GM18907 (cell line): ENCODE measurements at regions not wholly inside any gene's neighbourhood (a gene's known extent, or its start where the extent isn't known, plus 50 kb on each side); places are given as distances from the start of the nearest gene placed in this dataset.
"Not testable (repeated sequence)": the region's sequence is repeated elsewhere in the genome, so short reads cannot be mapped to it uniquely, and the experiment has no call there.

Experiments used
- ATAC-seq: cut with Tn5 transposase; IDR thresholded peaks from one replicate; pipeline ENCODE4 v1.9.1; 2021; ENCODE audit warnings: mild to moderate bottlenecking, moderate library complexity; ENCODE audit not compliant: unreplicated experiment

DNA sequence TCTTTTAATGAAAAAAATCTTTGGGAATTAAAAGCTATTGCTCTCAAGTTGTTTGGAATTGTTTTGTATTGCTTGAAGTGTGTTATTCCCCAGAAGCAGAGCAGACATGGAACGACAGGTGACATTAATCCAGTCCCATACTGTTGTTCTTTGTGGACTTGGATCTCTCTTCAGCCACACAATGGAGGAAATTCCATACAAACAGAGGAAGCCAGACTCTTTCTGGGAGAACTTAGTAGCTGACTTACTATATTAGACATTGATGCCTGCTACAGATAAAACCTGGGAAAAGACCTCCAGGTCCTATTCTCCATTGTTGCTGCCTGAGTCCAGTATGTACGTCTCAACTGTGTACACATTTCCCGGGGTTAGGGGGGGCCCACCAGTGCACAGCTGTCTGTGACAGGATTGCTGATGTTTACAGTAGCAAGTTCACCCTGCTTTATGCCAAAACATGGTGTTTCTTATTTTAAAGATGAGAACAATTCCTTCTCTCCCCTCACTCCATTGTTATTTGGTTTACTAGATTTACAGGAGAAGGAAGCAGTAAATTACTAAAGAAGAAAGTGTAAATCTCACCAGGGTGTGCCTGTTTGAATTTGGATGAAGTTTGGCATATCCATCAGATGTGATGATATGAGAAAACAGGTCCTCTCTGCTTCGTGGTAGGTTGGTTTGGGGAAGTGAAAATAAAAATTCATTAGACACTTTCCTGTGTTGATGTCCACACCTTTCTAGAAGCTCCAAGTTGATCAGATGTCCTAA lies 142.4 kb upstream of the RBBP8 start:
- no peak for ATAC-seq

DNA sequence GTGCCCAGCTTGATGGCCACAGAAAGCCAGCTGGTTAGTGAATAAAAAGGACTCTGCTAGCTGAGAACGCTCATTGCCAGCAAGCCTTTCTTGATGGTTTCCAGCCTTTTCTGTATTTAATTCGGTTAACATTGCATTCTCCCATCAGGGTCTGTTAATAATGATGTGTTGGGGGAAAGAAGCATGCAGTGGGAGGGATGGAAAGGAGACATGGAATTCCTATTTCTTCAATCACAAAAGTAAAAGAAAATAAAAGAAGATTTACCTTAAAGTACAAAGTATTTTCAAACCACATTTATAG lies 141.9 kb upstream of the RBBP8 start:
- ATAC-seq, result no peak

DNA sequence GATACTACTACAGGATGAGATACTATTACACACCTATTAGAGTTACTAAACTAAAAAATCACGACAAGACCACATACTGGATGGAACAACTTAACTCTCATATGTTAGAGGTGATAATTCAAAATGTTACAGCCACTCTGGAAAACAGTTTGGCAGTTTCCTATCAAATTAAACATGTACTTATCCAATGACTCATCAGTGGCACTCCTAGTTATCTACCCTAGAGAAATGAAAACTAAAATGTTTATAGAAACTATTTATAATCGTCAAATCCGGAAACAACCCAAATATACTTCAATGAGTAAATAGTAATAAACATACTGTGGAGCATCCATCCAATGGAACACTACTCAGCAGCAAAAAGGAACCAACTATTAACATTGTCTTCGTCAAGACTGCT lies 137.0 kb upstream of the RBBP8 start:
- ATAC-seq, result no peak

DNA sequence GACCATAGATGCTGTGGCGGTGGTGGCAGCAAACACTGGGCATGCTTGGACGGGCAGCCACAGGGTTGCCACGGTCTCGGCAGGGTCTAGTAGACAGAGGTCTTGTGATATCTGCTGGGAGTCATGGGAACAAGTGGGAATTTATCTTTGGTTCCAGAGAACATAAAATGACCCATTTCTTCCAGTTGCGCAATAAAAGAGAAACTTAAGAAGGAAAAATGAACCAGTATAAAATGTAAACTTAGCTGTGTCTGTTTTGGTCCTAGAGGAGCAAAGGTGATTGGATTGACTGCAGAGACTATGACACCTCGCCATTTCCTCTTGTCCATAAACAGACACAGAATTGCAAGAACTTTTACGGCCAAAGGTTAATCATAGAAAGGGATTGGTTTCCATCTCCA lies 132.6 kb upstream of the RBBP8 start:
- no peak for ATAC-seq

DNA sequence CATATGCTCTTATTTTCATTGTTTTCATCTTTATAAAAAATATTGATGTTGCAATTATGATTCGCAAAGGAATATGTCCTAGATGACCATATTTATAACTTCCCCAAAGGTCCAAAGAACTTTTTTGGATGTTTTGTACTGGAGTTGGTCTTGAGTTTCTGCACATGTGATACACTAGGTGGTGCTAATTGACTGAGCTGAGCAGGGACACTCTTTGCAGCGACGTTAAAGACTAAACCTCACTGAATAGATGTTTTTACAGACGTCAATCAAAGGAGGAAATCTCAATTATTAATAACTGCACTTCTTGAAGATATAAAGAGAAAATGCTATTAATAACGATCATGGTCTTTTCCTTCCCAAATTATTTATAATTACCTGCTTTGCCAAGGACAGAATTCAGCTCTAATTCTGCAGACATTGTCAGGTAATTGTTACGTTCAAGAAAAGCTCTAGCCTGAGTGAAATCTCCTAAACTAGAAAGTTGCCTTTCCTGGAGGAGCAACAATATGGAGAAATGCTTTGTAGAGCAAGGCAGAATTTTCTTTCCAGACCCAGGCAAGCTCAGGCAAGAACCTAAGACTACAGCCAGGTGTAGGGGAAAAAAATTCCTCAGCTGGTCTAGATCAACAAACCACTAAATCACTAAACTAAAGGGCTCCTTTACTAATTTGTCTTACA lies 119.3 kb upstream of the RBBP8 start:
- ATAC-seq, result peak; percentile 58

DNA sequence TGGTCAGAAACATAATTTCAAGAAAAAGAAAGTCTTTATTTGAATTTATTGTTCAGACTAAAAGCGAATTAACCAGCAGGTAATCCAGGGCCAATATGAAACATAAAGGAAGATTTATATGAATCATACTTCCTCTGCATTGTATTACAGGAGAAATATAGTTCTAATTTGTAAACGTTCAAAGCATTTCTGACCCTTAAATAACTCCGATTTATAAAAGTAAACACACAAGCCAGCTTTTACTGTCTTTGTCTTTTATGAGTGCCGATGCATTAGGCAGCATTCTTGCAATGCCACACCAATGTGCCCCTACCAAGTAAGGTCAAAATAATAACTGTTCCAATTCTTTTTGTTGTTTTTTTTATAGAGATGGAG lies 118.8 kb upstream of the RBBP8 start:
- ATAC-seq, result no peak

DNA sequence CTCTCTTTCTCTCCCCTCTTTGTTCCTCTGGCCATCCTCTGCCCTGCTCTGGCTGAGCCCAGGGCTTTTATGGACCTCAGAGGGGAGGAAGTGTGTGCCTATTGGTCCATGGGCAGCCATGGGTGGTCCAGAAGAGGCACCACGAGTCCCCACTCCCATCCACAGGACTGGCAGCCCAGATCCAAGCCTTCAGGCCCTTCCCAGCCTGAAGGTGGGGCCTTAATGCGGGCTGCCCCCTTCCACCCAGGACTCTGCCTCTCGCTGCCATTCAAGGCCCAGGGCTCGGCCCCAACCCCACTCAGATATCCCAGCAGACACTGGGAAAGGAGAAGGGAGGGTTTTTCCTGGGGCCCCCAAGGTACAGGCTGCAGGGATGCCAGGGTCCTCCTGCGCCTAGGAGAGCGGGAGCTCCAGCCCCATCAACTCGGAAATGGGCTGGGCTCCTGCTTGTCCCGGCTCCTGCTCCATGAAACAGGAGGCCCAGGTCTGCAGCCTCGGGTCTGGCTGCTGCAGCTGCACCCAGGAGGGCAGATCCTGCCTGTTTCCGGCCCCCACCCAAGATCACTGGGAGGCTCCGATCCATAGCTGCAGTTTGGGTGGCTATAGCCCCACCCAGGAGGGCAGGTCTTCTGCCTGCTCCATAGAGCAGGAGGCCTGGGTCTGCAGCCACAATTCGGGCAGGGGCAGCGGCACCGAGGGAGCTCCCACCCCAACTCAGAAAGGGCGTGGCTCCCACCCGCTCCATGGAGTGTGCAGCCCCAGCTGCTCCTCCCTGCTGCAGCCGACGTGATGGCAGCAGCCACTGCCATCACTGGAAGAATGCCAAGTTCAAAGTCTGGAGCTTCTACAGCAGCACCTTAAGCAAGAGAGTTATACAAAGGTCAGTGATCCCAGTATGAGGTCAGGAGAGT lies 116.6 kb upstream of the RBBP8 start:
- ATAC-seq, result no peak

DNA sequence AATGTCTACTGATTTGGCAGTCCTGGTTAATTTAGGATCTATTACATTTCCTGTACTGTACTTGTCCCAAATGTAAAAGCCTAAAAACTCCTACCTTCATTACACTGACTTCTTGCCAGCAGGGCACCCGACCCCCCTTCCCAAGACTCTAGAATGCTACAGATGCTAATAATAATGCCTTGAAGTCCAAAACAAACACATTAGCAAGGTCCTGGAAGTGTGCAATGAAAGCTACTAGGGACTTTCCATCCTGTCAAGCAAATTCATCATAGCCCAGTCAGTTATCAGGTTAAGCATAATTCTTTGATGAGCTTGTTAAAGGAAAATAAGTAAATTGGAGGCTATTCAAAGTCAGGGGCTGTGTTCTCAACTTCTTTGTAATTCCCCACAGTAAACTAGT lies 115.3 kb upstream of the RBBP8 start:
- no peak for ATAC-seq

DNA sequence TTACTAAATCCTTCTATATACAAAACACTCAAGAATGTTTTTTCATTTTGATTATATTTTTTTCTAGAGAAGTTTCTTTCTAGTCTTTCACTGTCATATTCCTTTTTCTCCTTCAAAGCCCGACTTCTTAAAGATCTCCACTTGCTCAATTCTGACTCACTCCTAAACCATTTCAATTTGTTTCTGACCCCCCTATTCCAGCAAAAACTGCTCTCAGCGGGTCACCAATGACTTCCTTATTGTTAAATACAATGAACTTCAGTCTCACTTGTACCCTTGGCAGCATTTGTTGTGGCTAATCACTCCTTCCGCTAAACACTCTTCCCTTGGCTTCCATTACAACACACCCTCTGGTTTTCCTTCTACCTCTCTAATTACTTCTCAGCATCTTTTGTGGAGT lies 111.1 kb upstream of the RBBP8 start:
- ATAC-seq, result no peak

DNA sequence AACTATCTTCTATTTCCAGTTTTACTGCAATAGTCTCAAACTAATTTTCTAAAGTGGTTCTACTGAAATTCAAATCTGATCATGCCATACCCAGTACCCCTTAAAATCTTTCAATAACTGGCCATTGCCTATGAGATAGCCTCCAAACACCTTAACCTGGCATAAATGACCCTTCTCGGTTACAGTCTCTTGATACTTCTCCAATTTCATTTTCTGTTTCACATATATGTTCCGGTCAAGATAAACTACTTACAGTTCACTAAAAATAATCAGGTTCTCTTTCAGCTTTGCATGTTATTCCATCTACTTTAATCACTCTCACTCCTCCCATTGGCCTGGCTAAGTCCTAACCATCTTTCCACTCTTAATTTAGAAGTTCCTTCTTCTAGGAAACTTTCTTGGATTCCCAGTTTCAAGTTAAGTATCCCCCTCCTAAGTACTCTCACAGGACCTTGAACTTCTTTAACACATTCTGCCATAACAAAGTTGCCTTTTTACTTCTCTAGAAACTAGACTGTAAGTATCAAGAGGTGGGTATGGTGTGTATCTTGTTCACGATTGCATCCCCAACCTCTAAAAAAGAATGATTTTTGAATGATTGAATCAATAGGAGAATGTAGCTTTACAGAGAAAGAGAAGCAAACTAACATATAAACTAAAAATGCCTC lies 110.2 kb upstream of the RBBP8 start:
- ATAC-seq, result peak; percentile 85

DNA sequence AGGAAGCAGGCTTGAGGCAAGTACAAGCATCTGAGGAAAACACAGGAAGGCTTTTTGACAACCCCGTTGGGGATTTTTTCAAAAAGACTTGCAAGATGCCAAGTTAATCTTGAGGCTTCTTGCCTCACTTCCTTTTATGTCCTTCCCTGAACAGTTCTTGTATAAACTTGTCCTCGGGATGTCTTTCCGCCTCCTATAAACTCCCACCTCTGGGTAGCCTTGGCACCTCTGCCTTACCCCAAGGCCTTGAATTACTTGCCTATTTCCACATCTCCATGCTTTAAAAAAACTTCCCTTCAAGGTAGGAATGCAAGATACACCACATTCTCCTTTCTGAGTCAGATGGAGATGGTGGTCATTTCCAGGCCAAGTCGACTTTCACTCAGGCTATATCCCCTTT lies 106.4 kb upstream of the RBBP8 start:
- ATAC-seq, result no peak

DNA sequence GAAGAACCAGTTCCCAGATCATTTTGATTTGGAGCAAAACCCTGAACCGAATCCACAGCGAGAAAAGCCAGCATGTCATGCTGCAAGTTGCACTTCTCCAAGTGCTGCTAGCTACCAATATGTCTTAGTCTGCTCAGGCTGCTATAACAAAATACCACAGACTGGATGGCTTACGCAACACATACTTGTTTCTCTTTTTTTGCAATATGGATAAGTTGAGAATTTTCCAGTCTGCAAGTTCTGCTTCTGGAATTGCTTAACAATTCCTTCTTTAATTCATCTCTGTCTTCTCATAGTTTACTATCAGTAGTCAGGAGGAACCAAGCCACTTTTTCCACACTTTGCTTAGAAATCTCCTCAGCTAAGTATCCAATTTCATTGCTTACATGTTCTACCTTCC lies 105.9 kb upstream of the RBBP8 start:
- no peak for ATAC-seq

DNA sequence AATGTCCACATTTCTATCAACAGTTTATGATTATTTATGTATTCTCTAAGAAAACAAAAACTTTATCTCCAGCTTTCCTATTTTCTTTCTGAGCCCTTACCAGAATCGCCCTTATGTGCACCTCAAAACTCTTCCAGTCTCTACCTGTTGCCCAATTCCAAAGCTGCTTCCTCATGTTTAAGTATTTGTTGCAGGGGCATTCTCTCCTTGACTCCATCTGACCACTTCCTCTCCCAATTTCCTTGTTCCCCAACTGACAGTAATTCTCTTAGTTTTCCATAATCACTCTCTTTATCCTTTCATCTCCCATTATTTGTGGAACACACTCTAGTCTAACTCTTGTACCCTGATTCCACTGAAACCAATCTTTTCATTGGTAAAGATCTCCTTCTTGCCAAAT lies 105.4 kb upstream of the RBBP8 start:
- ATAC-seq, result no peak

DNA sequence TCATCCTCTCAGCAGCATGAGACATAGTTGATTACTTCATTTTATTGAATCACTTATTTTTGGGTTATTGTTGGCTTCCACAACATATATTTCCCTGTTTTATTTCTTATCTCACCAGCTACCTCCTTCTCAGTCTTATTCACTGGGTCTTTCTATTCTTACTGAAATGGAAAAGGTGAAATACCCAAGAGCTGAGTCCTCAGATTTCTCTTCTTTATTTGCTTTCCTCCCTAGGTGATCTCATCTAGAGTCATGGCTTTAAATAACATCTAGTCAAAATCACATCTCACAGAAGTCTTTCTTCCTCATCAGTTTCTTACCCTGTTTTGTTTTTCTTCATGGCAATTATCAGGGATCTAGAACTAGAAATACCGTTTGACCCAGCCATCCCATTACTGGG lies 105.0 kb upstream of the RBBP8 start:
- no peak for ATAC-seq

DNA sequence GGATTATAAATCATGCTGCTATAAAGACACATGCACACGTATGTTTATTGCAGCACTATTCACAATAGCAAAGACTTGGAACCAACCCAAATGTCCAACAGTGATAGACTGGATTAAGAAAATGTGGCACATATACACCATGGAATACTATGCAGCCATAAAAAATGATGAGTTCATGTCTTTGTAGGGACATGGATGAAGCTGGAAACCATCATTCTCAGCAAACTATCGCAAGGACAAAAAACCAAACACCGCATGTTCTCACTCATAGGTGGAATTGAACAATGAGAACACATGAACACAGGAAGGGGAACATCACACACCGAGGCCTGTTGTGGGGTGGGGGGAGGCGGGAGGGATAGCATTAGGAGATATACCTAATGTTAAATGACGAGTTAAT lies 104.5 kb upstream of the RBBP8 start:
- ATAC-seq, result not testable (repeated sequence)

DNA sequence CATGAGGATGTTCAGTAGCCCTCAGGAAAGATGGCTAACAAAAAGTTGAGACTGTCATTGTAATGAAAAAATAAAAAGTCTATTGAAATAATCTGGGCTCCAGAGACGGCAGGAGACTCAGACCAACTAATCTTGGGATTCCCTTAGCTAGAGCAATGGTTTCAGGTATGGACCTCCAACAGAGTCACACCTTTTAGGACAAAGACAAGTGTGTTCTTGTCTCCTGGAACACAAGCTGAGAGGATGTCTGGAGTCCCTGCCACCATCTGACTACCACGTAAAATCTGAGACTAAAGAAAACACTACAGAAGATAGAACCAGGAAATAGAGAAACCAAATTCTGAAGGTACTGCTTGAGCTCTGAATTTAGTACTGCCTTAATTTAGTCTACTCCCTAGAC lies 103.3 kb upstream of the RBBP8 start:
- no peak for ATAC-seq

DNA sequence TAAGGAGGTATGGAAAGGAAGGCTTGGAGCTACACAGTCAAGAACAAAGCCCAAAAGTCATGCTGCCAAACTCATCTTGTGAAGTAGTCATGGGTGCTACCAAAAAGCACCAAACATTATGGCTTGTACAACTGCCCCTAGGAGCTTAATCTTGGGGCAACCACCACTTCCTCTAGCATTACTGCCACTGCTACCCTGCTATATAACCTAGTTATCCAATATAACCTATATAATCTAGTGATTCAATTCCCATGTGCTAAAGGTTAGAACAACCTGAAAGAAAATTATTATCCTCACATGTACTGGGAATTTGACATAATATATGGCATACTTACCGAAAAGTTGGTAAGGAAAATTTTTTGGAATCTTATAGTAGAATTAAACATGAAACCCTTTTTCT lies 102.6 kb upstream of the RBBP8 start:
- no peak for ATAC-seq

DNA sequence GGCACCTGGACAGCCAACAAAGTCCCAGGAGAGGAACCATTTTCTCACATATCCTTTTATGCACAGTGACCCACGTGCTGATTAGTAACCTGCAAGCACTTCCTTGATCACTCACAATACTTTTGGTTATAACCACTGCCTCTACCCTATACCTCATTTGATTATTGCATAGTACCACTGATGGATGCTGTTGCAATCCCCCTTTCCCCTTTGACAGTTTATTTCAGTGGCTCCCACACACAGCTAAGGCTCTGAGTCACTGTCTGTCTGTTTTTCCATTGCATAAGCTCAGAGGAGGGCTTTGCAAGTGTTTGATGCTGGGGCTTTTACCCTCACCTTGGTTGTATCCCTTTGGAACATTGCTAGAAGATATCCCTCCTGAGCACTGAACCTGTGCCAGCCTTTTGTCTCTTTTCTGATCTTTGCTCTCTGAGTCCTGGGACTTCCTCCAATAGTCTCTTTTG lies 101.7 kb upstream of the RBBP8 start:
- no peak for ATAC-seq

DNA sequence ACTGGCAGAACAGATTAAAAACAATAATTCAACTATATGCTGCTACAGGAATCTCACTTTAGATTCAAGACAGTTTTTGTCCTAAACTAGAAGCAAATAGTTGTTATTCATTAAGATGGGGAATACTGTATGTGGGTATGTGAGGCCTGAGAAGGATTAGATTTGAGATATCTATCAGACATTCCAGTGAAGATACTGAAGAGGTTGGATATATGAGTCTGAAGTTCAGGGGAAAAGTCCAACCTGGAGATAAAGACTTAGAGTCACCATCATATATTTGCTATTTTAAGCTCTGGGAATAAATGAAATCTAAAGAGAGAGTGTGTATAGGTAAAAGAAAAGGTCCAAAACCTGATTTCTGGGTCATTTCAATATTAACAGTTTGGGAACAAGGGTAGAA lies 96.2 kb upstream of the RBBP8 start:
- ATAC-seq, result no peak

DNA sequence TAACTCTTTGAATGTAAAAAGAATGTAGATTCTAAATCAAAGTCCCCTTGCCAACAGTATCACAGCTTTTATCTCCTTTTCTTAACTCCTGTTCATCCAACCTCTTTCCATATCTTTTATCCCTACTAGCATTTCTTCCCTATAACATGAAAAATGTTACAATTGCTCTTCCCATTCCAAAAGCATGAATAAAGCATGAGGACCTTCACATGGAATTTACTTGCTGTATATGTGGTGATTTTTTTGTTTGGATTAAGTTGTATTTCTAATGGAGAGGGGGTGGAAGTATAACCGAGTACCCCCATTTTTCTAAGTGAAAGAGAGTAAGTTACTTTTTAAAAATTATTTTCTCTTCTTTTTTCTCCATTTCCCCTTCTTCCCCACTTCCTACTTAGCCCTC lies 94.9 kb upstream of the RBBP8 start:
- no peak for ATAC-seq

DNA sequence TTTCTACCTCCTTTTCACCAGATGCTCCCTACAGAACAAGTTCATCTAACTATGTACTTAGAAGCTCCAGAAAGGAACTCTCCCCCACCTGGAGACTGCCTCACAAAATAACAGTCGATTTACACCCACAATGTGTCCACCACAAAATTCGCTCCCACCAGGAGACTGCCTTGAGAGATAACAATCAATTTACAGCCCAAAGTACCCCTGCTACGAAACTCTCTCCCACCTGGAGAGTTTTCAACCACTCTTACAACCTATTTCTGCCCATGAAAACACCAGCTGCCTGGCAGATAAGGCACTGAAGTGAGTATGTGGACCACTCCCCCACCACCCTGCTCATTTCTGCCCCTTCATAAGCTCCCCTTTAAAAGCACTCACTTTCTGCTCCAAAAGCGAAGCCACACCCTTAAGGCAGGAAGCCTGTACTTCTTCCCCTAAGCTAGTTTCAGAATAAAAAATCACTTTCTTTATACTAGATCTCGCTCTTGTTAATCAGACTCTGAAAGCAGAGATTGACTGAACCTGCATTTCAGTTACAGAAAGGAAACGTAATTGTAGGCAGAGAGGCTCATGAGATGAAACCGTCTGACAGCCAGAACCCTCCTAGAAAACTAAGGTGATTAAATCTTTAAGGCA lies 94.4 kb upstream of the RBBP8 start:
- peak; percentile 67 for ATAC-seq
